CD14-positive monocyte (primary cell): ENCODE measurements at regions not wholly inside any gene's neighbourhood (a gene's known extent, or its start where the extent isn't known, plus 50 kb on each side); places are given as distances from the start of the nearest gene placed in this dataset.
"Not testable (repeated sequence)": the region's sequence is repeated elsewhere in the genome, so short reads cannot be mapped to it uniquely, and the experiment has no call there.

Experiments used
- DNase-seq, 3 donors: peaks; one replicate each; pipeline ENCODE4 v3.0.0-alpha.2; 2011 to 2022
- H2AFZ ChIP-seq: 2 replicates; pipeline ENCODE4 v1.6.0; 2012; ENCODE audit warnings: mild to moderate bottlenecking, low read depth, low read length, inconsistent platforms; ENCODE audit not compliant: insufficient read depth, poor library complexity, severe bottlenecking
- H3K27ac ChIP-seq, 2 donors: 1 replicate in 1 of 2; 2 replicates in 1 of 2; pipeline ENCODE4 v1.5.1; 2012 to 2013; ENCODE audit warnings: low read length in 2 of 2, control low read depth in 1 of 2, inconsistent platforms in 1 of 2, low read depth in 1 of 2, mild to moderate bottlenecking in 1 of 2
- H3K27me3 ChIP-seq, 2 donors: one replicate each; pipeline versions ENCODE4 v1.6.0 to v1.6.1; 2011 to 2013; ENCODE audit warnings: low read length in 2 of 2; ENCODE audit not compliant: control insufficient read depth in 2 of 2, insufficient read depth in 2 of 2
- H3K36me3 ChIP-seq, 2 donors: replicated peaks in 1 of 2; 1 replicate in 1 of 2; 2 replicates in 1 of 2; pipeline versions ENCODE4 v1.5.1 to v1.6.1; 2012 to 2013; ENCODE audit warnings: low read length in 2 of 2, control low read depth in 1 of 2, inconsistent platforms in 1 of 2, mild to moderate bottlenecking in 1 of 2; ENCODE audit not compliant: insufficient read depth in 2 of 2, control insufficient read depth in 1 of 2
- H3K4me1 ChIP-seq, 2 donors: 1 replicate in 1 of 2; 2 replicates in 1 of 2; pipeline versions ENCODE4 v1.5.1 to v1.6.1; 2012 to 2013; ENCODE audit warnings: low read length in 2 of 2, control low read depth in 1 of 2, inconsistent platforms in 1 of 2, mild to moderate bottlenecking in 1 of 2, moderate library complexity in 1 of 2; ENCODE audit not compliant: insufficient read depth in 2 of 2, control insufficient read depth in 1 of 2
- H3K4me2 ChIP-seq: replicated peaks from 2 replicates; pipeline ENCODE3; 2012; ENCODE audit warnings: low read length, moderate library complexity, mild to moderate bottlenecking; ENCODE audit not compliant: poor library complexity, severe bottlenecking; ENCODE audit errors: extremely low read depth
- H3K4me3 ChIP-seq, 3 experiments: fragments of 200-600 bp in 1 of 3; sonication (generic) in 1 of 3; replicated peaks in 1 of 3; 1 replicate in 2 of 3; 2 replicates in 1 of 3; pipeline ENCODE4 v1.5.1; 2011 to 2013; ENCODE audit warnings: low read length in 3 of 3, mild to moderate bottlenecking in 3 of 3, control low read depth in 2 of 3, low read depth in 2 of 3, inconsistent platforms in 1 of 3, moderate library complexity in 1 of 3
- H3K79me2 ChIP-seq: 2 replicates; pipeline ENCODE4 v1.6.0; 2012; ENCODE audit warnings: mild to moderate bottlenecking, control low read depth, inconsistent platforms, low read length, moderate library complexity; ENCODE audit not compliant: insufficient read depth
- H3K9ac ChIP-seq: 2 replicates; pipeline ENCODE4 v1.6.0; 2017; ENCODE audit warnings: low read length, mild to moderate bottlenecking; ENCODE audit not compliant: insufficient read depth, poor library complexity, severe bottlenecking
- H3K9me3 ChIP-seq, 2 donors: replicated peaks in 1 of 2; 1 replicate in 1 of 2; 2 replicates in 1 of 2; pipeline versions ENCODE4 v1.5.1 to v1.6.1; 2012 to 2013; ENCODE audit warnings: low read length in 2 of 2, control low read depth in 1 of 2; ENCODE audit not compliant: control insufficient read depth in 1 of 2, insufficient read depth in 1 of 2
- H4K20me1 ChIP-seq: 2 replicates; pipeline ENCODE4 v1.6.0; 2012; ENCODE audit warnings: mild to moderate bottlenecking, low read length, control low read depth, moderate library complexity; ENCODE audit not compliant: insufficient read depth
- H3K27ac Mint-ChIP-seq, 7 donors: one replicate each; pipeline ENCODE4 v1.8.0; 2020; ENCODE audit warnings: mild to moderate bottlenecking in 7 of 7, mixed read lengths in 7 of 7, moderate library complexity in 6 of 7, inconsistent platforms in 2 of 7
- H3K27me3 Mint-ChIP-seq, 3 donors: one replicate each; pipeline ENCODE4 v1.8.0; 2021 to 2022; ENCODE audit warnings: low read depth in 3 of 3, mild to moderate bottlenecking in 3 of 3, mixed read lengths in 3 of 3, moderate library complexity in 3 of 3, inconsistent platforms in 1 of 3
- H3K36me3 Mint-ChIP-seq, 2 donors: one replicate each; pipeline ENCODE4 v1.8.0; 2020; ENCODE audit warnings: mixed read lengths in 2 of 2, inconsistent platforms in 1 of 2, mild to moderate bottlenecking in 1 of 2
- H3K4me1 Mint-ChIP-seq: one replicate; pipeline ENCODE4 v1.8.0; 2020; ENCODE audit warnings: mild to moderate bottlenecking, mixed read lengths
- H3K4me3 Mint-ChIP-seq, 2 donors: one replicate each; pipeline ENCODE4 v1.8.0; 2020; ENCODE audit warnings: mild to moderate bottlenecking in 2 of 2, mixed read lengths in 2 of 2, moderate library complexity in 1 of 2
- H3K9me3 Mint-ChIP-seq, 7 donors: one replicate each; pipeline ENCODE4 v1.8.0; 2020 to 2022; ENCODE audit warnings: mixed read lengths in 7 of 7, mild to moderate bottlenecking in 6 of 7, moderate library complexity in 6 of 7, inconsistent platforms in 2 of 7
- CTCF ChIP-seq: fragments of 200-600 bp; IDR thresholded peaks from one replicate; pipeline ENCODE4 v1.8.0; 2022; ENCODE audit warnings: antibody characterized with exemption, mild to moderate bottlenecking
- WGBS: methylation state at CpG from one replicate; pipeline ENCODE4 v1.1.5; 2013; ENCODE audit warnings: missing lambda C conversion rate; ENCODE audit not compliant: insufficient coverage; 5-methylcytosine and 5-hydroxymethylcytosine counted together
- intact Hi-C, 2 donors: fragments of 100-400 bp; cut with micrococcal nuclease; formaldehyde crosslinking; loops; one replicate each; pipeline versions ENCODE4 v1.15.0 to v1.15.1; 2023

- no peak for TF ChIP-seq CTCF
- H3K4me2 ChIP-seq: no peak overlapping the region
- Mint-ChIP-seq H3K27ac (no peak overlapping the region), H3K27me3 (no peaks in the 10 kb centered on the region), H3K36me3 (no peaks in the 10 kb centered on the region), H3K9me3 (peaks cover 0 to 2% (median 0%) of the 10 kb centered on the region in 7 donors), H3K4me3 (no peak overlapping the region), H3K4me1 (no peaks in the 10 kb centered on the region)
- no peaks in the 10 kb centered on the region for H3K9me3 ChIP-seq
- no peaks in the 10 kb centered on the region for H3K27me3 ChIP-seq
- H4K20me1 ChIP-seq: no peaks in the 10 kb centered on the region
- no CpG with 5 or more reads among the region's 4 CpGs for WGBS
- H3K27ac ChIP-seq: no peak overlapping the region
- no peak for DNase-seq
- no peak overlapping the region for H2AFZ ChIP-seq
- no peaks in the 10 kb centered on the region for H3K36me3 ChIP-seq
- H3K79me2 ChIP-seq: no peaks in the 10 kb centered on the region
- no peak overlapping the region for H3K4me3 ChIP-seq
- no peaks in the 10 kb centered on the region for H3K4me1 ChIP-seq
- no peak overlapping the region for H3K9ac ChIP-seq
- intact Hi-C loops: no loop called here
Measured at GRCh38 chr4:117588771-117589170, 445.5 kb upstream of the NDST3 start.

DNA sequence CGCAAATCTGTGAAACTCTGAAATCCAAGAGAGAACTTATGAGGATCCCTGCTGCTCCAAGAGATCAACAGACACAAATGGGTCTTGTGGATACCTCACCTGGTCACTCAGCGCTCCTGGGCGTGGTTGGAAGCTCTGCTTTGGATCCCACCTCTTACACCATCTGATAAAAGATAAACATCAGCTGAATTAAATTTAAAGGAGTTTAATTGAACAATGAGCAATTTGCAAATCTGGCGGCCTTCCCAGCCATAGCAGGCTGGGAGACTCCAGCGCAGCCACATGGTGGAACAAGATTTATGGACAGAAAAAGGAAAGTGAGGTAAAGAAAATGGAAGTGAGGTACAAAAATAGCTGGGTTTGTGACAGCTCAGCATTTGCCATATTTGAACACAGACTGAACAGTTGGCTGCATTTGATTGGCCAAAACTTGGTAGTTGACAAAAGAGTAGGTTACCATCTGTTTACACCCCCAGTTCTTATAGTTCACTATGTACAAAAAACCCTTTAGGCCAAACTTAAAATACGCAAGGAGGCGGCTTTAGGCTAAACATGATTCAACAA lies 437.3 kb upstream of the NDST3 start:
- no peak overlapping the region for H3K27ac Mint-ChIP-seq
- no peaks in the 10 kb centered on the region for H3K36me3 Mint-ChIP-seq
- no peaks in the 10 kb centered on the region for H4K20me1 ChIP-seq
- intact Hi-C loops: no loop called here
- no peaks in the 10 kb centered on the region for H3K4me1 ChIP-seq
- peaks cover 0 to 7% (median 3%) of the 10 kb centered on the region in 7 donors for H3K9me3 Mint-ChIP-seq
- H3K4me2 ChIP-seq: no peak overlapping the region
- no peak for DNase-seq
- H3K4me3 ChIP-seq: no peak overlapping the region
- H3K4me1 Mint-ChIP-seq: no peaks in the 10 kb centered on the region
- no peaks in the 10 kb centered on the region for H3K79me2 ChIP-seq
- no peak overlapping the region for H3K9ac ChIP-seq
- H3K27ac ChIP-seq: no peak overlapping the region
- no peaks in the 10 kb centered on the region for H3K9me3 ChIP-seq
- no peak overlapping the region for H3K4me3 Mint-ChIP-seq
- 84% methylated on average over 3 of the region's 7 CpGs for WGBS
- TF ChIP-seq CTCF: no peak
- no peak overlapping the region for H2AFZ ChIP-seq
- H3K36me3 ChIP-seq: no peaks in the 10 kb centered on the region
- no peaks in the 10 kb centered on the region for H3K27me3 ChIP-seq
- H3K27me3 Mint-ChIP-seq: no peaks in the 10 kb centered on the region

DNA sequence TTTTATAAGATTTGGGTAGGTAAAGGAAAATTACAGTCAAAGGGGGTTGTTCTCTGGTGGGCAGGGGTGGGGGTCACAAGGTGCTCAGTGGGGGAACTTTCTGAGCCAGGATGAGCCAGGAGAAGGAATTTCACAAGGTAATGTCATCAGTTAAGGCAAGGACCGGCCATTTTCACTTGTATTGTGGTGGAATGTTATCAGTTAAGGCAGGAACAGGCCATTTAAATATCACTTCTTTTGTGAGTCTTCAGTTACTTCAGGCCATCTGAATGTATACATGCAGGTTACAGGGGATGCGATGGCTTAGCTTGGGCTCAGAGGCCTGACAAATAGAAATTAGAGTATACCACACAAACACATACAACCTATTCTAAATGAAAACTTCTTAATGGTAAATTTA lies 434.9 kb upstream of the NDST3 start:
- intact Hi-C loops, H3K4me2 ChIP-seq, H3K36me3 Mint-ChIP-seq, H3K27me3 Mint-ChIP-seq, DNase-seq, H3K4me3 Mint-ChIP-seq, H3K4me1 ChIP-seq, H4K20me1 ChIP-seq, H3K36me3 ChIP-seq, H3K27ac ChIP-seq, H3K4me1 Mint-ChIP-seq, H3K4me3 ChIP-seq, H3K9ac ChIP-seq, H3K9me3 ChIP-seq, H3K9me3 Mint-ChIP-seq, H2AFZ ChIP-seq, H3K27ac Mint-ChIP-seq, H3K27me3 ChIP-seq, H3K79me2 ChIP-seq: not testable (repeated sequence)
- no CpG with 5 or more reads among the region's 2 CpGs for WGBS
